ENCODE measurements at regions not wholly inside any gene's neighbourhood (a gene's known extent, or its start where the extent isn't known, plus 50 kb on each side); places are given as distances from the start of the nearest gene placed in this dataset.

- DNase-seq = peak; percentile 34
Observed at GRCh38 chr15:85312486-85312885, 67.9 kb upstream of the AKAP13 start.

- peak; percentile 49 for DNase-seq
Observed at GRCh38 chr15:85312929-85313331, 67.5 kb upstream of the AKAP13 start.

GRCh38 chr15:85313339-85313738, 67.1 kb upstream of the AKAP13 start:
- DNase-seq = no peak

GRCh38 chr15:85314146-85314545, 66.3 kb upstream of the AKAP13 start:
- peak; percentile 58 for DNase-seq

GRCh38 chr15:85314633-85315032, 65.8 kb upstream of the AKAP13 start:
- DNase-seq = peak; percentile 37

GRCh38 chr15:85316244-85316934, 64.0 kb upstream of the AKAP13 start:
- peak; percentile 30 for DNase-seq

- DNase-seq = peak; percentile 92
Observed at GRCh38 chr15:85318048-85318731, 62.2 kb upstream of the AKAP13 start.

GRCh38 chr15:85318732-85319076, 61.7 kb upstream of the AKAP13 start:
- no peak for DNase-seq

- DNase-seq = no peak
Observed at GRCh38 chr15:85324202-85324601, 56.2 kb upstream of the AKAP13 start.

GRCh38 chr15:85325834-85326233, 54.6 kb upstream of the AKAP13 start:
- no peak for DNase-seq

GRCh38 chr15:85326291-85326690, 54.1 kb upstream of the AKAP13 start:
- DNase-seq = no peak

- no peak for DNase-seq
Observed at GRCh38 chr15:85327820-85328219, 52.6 kb upstream of the AKAP13 start.

GRCh38 chr15:85329561-85330422, 50.6 kb upstream of the AKAP13 start:
- peak; percentile 71 for DNase-seq
